NCI-H2171 treated with DMSO at 0.1 percent for 48 hours (cell line): ENCODE measurements at regions not wholly inside any gene's neighbourhood (a gene's known extent, or its start where the extent isn't known, plus 50 kb on each side); places are given as distances from the start of the nearest gene placed in this dataset.
"Not testable (repeated sequence)": the region's sequence is repeated elsewhere in the genome, so short reads cannot be mapped to it uniquely, and the experiment has no call there.

Experiments
- DNase-seq: peaks from one replicate; lab custom pipeline; 2025; lab: John Stamatoyannopoulos, UW

GRCh38 chrX:44096666-44097065 lies 123.5 kb upstream of the NDP start:
- no peak for DNase-seq

DNA sequence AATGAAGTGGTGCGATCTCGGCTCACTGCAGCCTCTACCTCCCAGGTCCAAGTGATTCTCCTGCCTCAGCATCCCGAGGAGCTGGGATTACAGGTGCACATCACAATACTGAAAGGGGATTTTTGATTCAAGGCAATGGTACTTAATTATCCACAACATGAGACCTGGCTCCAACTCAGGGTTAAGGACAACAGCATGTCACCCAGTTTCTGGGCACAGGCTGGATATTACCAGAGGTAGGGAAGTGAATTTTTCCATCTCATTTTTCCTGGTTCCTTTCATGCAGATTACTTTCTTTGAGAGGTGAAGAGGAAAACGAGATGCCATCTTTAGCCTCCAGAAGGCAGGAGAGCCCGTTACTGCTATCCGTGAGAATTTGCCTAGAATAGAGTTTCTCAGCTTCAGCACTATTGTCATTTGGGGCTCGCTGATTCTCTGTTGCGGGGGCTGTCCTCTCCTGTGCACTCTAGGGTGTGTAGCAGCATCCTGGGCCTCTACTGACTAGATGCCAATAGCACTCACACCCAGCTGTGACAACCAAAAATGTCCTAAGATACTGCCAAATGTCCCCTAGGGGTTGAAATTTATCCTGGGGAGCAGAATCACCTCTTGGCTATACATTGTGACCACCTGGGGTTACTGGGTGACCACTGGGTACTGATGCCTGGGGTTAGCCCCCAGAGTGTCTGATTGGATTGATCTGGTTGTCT lies 121.8 kb upstream of the NDP start:
- DNase-seq = no peak

- DNase-seq = no peak
Measured at GRCh38 chrX:44093431-44093830, 120.2 kb upstream of the NDP start.

DNA sequence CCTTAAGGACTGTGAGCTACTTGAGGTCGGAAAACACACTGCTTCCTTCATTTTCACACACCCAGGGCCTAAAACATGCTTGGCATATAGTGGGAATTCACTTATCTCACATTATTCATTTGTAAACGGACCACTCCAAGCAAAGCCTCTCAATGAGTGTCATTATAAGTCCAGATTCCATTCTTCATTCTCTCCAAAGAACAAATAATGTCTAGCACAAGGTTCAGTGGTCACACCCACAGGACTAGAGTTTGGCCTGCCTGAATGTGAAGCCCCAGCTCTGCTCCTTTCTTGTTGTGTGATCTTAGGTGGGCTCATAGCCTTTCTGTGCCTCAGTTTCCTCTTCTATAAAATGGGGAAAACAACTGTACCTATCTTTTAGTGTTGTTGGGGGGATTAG lies 119.6 kb upstream of the NDP start:
- DNase-seq = no peak

DNA sequence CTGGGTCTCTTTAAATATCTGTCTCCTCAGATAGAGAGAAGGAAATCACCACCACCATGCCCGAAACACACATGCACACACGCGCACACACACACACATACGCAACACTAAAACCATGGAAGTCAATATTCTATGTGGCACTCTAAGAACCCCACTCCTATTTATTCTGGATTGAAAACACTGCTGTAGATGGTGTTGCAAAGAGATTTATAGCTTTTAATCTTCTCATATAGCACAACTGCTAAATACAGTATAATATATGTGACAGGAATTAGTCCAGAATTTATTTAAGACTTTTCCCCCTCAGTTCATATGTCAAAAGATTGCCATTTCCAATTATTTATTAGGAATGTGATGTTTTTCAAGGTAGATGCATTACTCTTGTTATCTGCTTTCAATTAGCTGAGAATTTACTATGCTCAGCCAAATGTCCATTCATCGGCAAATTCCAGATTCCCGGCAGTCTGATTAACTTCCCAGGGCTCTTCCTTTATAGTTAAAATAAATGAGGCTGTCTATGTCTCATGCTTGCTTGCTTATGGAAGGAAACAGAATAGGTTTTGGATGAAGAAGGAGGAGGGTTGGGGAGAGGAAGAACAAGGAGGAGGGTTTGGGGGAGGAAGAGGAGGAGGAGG lies 115.4 kb upstream of the NDP start:
- DNase-seq = no peak

- DNase-seq = no peak
Measured at GRCh38 chrX:44085209-44085608, 112.0 kb upstream of the NDP start.

DNA sequence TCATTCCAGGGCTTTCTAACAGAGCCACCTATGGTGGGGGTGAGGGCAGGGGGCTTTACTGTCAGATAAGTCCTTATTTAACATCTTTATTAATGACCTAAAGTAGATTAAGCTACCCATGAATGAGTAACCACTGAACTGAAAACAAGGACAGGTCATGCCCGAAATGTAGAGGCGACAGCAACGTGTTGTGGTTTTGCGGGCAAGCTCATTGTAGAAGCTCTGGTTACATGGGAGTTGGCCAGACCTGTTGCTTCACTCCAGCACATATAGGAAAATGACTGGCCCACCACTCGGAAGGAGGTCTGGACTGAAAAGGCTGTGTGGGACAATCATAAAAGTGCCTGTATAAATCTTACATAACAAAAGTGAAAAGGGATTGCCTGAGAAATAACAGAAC lies 109.6 kb upstream of the NDP start:
- DNase-seq = no peak

- DNase-seq = no peak
Measured at GRCh38 chrX:44080083-44080482, 106.9 kb upstream of the NDP start.

GRCh38 chrX:44072631-44073030 lies 99.4 kb upstream of the NDP start:
- no peak for DNase-seq

DNA sequence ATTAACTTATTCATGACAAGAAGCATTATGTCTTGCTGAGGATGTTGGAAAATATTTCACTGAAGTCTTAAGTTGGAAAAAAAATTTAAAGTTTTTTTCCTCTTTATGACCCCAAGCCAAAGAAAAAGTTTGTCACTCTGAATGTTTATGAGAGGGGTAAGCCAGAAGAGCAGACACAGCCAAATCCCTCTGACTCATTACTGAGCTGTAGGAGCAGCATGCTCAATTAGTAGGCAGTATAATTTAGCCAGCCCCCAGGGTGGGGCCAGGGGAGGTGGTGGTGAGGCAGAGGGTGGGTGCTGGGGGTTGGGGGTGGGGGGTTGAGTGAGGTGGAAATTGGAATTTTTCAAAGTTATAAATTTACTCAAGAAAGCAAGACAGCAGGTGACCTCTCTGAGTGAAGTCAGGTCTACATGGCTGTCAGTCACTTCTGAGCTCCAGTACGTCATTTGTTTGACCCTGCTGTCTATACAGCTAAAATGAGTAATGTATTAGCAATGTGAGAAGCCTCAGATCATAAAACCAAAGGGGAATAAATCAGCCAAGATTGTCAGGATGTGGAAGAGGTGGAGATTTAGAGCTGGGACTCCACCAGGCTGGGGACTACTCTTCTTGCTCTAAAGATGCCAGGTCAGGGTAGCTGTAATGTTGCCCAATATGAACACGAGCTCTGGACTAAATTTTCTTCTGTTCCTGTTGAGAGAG lies 98.8 kb upstream of the NDP start:
- DNase-seq = no peak

DNA sequence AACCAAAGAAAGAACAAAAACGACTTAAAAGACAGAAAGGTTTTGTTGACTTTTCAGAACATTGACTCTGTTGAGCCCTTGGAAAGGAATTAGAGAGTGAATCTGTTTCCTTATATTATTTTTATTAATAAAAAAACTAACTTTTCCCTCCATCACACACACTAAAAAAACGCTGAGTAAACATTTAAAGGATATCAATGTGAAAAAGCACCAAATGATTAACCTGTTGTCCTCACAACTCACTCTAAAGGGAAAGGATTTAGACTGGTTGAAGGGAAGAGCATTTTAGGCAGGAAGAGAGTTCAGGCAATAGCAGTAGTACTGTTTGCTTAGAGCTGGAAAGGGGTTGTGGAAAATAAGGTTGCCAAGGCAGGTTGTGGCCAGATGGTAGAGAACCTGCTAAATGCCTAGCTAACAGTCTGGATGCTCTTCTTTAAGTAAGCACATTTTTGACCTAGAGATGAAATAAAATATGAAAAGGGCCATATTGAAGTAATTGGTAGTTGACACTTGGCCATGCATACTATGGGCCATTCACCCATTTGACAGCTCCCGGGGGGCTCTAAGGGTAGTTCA lies 98.0 kb upstream of the NDP start:
- peak; percentile 1 for DNase-seq

DNA sequence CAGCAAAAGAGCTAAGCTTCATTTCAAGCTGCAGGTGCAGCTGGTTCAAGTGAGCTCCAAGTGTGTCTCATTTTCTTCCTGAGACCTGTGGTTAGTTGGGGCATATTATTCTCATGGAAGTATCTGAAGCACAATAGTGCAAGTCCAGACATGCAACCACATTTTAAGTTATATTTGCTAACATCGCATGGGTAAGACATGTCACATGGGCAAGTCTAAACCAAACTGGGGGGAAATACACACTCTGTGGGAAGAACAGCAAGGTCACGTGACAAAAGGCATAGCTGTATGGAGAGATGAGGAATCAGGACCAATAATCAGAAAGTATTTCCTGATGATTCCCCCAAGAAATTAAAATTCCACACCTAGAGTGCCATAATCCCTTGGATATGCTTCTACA lies 94.9 kb upstream of the NDP start:
- no peak for DNase-seq

DNA sequence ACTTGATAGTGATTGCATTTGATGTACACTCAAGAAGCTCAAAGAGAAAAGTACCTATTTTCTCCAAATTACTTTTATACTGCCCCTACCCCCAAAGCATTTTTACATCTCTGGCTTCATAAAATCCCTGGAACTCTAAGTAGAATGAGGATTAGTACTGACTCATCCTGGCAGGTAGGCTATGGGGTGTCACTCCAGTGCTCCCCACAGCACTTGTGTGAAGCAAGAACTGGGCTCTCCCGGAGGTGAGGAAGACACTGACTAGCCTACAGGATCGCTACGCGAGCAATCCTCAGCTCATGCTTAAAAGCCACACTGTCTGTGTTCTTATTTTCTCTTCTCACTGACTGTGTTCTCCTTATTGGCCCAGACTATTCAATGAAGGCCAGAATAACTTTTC lies 90.4 kb upstream of the NDP start:
- DNase-seq = no peak

- DNase-seq = no peak
Measured at GRCh38 chrX:44062840-44063239, 89.7 kb upstream of the NDP start.

GRCh38 chrX:44061968-44062614 lies 88.9 kb upstream of the NDP start:
- DNase-seq = no peak

DNA sequence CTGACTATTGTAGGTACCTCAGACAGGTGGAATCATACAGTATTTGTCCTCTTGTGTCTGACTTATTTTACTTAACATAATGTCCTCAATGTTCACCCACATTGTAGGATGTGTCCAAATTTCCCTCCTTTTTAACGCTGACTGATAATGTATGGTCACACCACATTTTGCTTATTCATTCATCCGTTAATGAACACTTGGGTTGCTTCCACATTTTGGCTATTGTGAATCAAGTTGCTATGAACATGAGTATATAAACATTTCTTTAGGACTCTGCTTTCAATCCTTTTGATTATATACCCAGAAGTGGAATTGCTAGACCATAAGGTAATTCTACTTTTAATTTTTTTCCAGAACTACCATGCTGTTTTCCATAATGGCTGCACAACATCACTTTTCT lies 87.0 kb upstream of the NDP start:
- DNase-seq = no peak

GRCh38 chrX:44058339-44058738 lies 85.1 kb upstream of the NDP start:
- no peak for DNase-seq

GRCh38 chrX:44055638-44056037 lies 82.4 kb upstream of the NDP start:
- DNase-seq = no peak

DNA sequence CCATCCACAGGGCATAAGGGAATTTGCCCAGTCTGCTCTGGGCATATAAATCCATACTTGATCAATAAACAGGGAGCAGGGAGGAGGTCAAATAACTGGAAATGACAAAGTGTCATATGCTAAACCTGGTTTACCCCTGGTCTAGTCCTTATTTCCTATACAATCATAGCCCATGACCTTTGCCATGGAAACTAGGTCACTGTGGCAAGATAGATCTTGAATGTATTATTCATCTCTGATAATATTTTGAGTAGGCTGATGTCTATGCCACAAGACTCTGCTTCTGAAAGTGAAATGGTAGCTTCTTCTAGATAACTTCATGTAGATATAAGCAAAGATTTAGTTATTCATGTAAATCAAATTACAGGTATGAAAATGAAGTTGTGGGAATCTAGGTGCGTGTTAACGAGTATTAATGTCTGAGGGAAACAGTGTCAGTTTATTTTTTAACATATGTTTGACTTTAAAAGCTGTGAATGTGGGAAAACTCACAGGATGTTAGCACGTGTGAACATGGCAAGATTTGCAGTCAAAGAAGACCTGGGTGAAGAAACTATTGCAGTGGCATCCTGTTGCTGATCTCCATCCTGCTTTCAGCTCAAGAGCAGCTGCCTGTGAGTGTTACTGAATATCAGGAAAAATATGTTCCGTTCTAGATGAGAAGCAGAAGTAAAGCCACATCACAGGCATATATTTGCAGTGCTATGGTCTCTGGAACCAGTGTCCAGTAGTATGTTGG lies 81.8 kb upstream of the NDP start:
- no peak for DNase-seq

GRCh38 chrX:44045106-44045505 lies 71.9 kb upstream of the NDP start:
- DNase-seq = not testable (repeated sequence)

- DNase-seq = no peak
Measured at GRCh38 chrX:44043496-44043895, 70.3 kb upstream of the NDP start.

GRCh38 chrX:44042751-44043150 lies 69.6 kb upstream of the NDP start:
- no peak for DNase-seq
